Right lobe of liver (tissue), 6 donors: ENCODE measurements at regions not wholly inside any gene's neighbourhood (a gene's known extent, or its start where the extent isn't known, plus 50 kb on each side); places are given as distances from the start of the nearest gene placed in this dataset.
"Not testable (repeated sequence)": the region's sequence is repeated elsewhere in the genome, so short reads cannot be mapped to it uniquely, and the experiment has no call there.

ENCODE experiments used
- ATAC-seq, 4 donors: fragments of 200-7000 bp; cut with Tn5 transposase; one replicate each; pipeline ENCODE4 v1.9.1; 2020; ENCODE audit warnings: mild to moderate bottlenecking in 4 of 4, moderate library complexity in 4 of 4
- DNase-seq, 3 donors: peaks; one replicate each; pipeline ENCODE4 v3.0.0-alpha.2; 2020
- H3K27ac ChIP-seq, 3 donors: fragments of 200-600 bp; one replicate each; pipeline ENCODE4 v1.8.0; 2022
- H3K27me3 ChIP-seq, 2 donors: fragments of 200-600 bp; one replicate each; pipeline ENCODE4 v1.8.0; 2022
- H3K36me3 ChIP-seq, 4 donors: fragments of 200-600 bp; sonication (generic) in 1 of 4; one replicate each; pipeline versions ENCODE4 v1.5.1 to v1.8.0; 2017 to 2022; ENCODE audit warnings: control low read depth in 1 of 4
- H3K4me1 ChIP-seq, 4 donors: fragments of 200-600 bp; sonication (generic) in 1 of 4; one replicate each; pipeline versions ENCODE4 v1.5.1 to v1.8.0; 2017 to 2022; ENCODE audit warnings: control low read depth in 1 of 4
- H3K4me3 ChIP-seq, 3 donors: fragments of 200-600 bp; one replicate each; pipeline ENCODE4 v1.8.0; 2022
- H3K9me3 ChIP-seq, 4 donors: fragments of 200-600 bp; sonication (generic) in 1 of 4; one replicate each; pipeline versions ENCODE4 v1.5.1 to v1.8.0; 2017 to 2022; ENCODE audit warnings: control low read depth in 1 of 4
- CTCF ChIP-seq, 4 donors: fragments of 200-600 bp in 3 of 4; fragments of 450-650 bp in 1 of 4; IDR thresholded peaks; one replicate each; pipeline versions ENCODE4 v1.5.1 to v1.8.0; 2016 to 2022; ENCODE audit warnings: antibody characterized with exemption in 4 of 4, mild to moderate bottlenecking in 2 of 4
- POLR2A ChIP-seq: fragments of 450-650 bp; IDR thresholded peaks from one replicate; pipeline ENCODE4 v1.6.1; 2017; ENCODE audit warnings: antibody characterized with exemption, mild to moderate bottlenecking
- WGBS: methylation state at CpG from one replicate; pipeline ENCODE4 v1.1.6; 2018; ENCODE audit warnings: low coverage, low lambda C conversion rate; ENCODE audit not compliant: insufficient coverage; ENCODE audit errors: missing lambda C conversion rate; 5-methylcytosine and 5-hydroxymethylcytosine counted together
- intact Hi-C, 2 donors: fragments of 100-400 bp; cut with DNase I; formaldehyde crosslinking; loops; one replicate each; pipeline versions ENCODE4 v1.11.2 to v1.14.1; 2022
- donor health status: DM: no; HTN: yes; CAD: no.
- donor health status: DM: no; HTN: no; CAD: no.
- donor health status: DM: no; HTN: no; CAD: no.
- donor health status: DM: no; HTN: yes; CAD: no.
- donor health status: DM: no; HTN: yes; CAD: no.

GRCh38 chr17:20916383-20916782, 126.4 kb downstream of the USP22 start:
- no peak overlapping the region for H3K4me3 ChIP-seq
- no peaks in the 10 kb centered on the region for H3K36me3 ChIP-seq
- H3K4me1 ChIP-seq: no peaks in the 10 kb centered on the region
- WGBS: 62% methylated on average over 4 of the region's 4 CpGs
- DNase-seq (no peak), ATAC-seq (no peak)
- intact Hi-C loops: no loop called here
- no peaks in the 10 kb centered on the region for H3K27me3 ChIP-seq
- TF ChIP-seq POLR2A (no peak), CTCF (IDR thresholded peaks at IDR 0.05) (no peak)
- no peaks in the 10 kb centered on the region for H3K9me3 ChIP-seq
- no peak overlapping the region for H3K27ac ChIP-seq

- intact Hi-C loops, H3K4me1 ChIP-seq, H3K9me3 ChIP-seq, DNase-seq, H3K27me3 ChIP-seq, H3K36me3 ChIP-seq, H3K27ac ChIP-seq, H3K4me3 ChIP-seq, ATAC-seq: not testable (repeated sequence)
- WGBS: 85% methylated on average over 10 of the region's 10 CpGs
These were observed 125.1 kb downstream of the USP22 start for GRCh38 chr17:20917610-20918306.

GRCh38 chr17:20920095-20920814, 122.6 kb downstream of the USP22 start:
- intact Hi-C loops: no loop called here
- H3K36me3 ChIP-seq: no peaks in the 10 kb centered on the region
- no peaks in the 10 kb centered on the region for H3K27me3 ChIP-seq
- WGBS: 40% methylated on average over 3 of the region's 3 CpGs
- no peak overlapping the region for H3K27ac ChIP-seq
- TF ChIP-seq POLR2A (no peak), CTCF (IDR thresholded peaks at IDR 0.05) (no peak)
- no peaks in the 10 kb centered on the region for H3K4me1 ChIP-seq
- H3K4me3 ChIP-seq: no peak overlapping the region
- no peaks in the 10 kb centered on the region for H3K9me3 ChIP-seq
- DNase-seq (no peak), ATAC-seq (no peak)

GRCh38 chr17:20920815-20921199, 122.0 kb downstream of the USP22 start:
- no peaks in the 10 kb centered on the region for H3K9me3 ChIP-seq
- TF ChIP-seq CTCF (IDR thresholded peaks at IDR 0.05) (no peak), POLR2A (no peak)
- no peak overlapping the region for H3K4me3 ChIP-seq
- no peak overlapping the region for H3K27ac ChIP-seq
- WGBS: 75% methylated on average over 1 of the region's 1 CpG
- H3K36me3 ChIP-seq: no peaks in the 10 kb centered on the region
- ATAC-seq (no peak), DNase-seq (no peak)
- intact Hi-C loops: no loop called here
- no peaks in the 10 kb centered on the region for H3K27me3 ChIP-seq
- no peaks in the 10 kb centered on the region for H3K4me1 ChIP-seq

- DNase-seq (no peak), ATAC-seq (peak in 1 of 4 donors; percentile 22)
- no peak for TF ChIP-seq CTCF (IDR thresholded peaks at IDR 0.05)
- no peak for TF ChIP-seq POLR2A
- intact Hi-C loops: no loop called here
- Histone ChIP-seq H3K4me1 (no peaks in the 10 kb centered on the region), H3K9me3 (no peaks in the 10 kb centered on the region), H3K27ac (no peak overlapping the region), H3K36me3 (no peaks in the 10 kb centered on the region), H3K4me3 (no peak overlapping the region), H3K27me3 (no peaks in the 10 kb centered on the region)
- WGBS: 50% methylated on average over 1 of the region's 1 CpG
These were observed 120.6 kb downstream of the USP22 start for GRCh38 chr17:20922128-20922670.
